GM19463 (cell line): ENCODE measurements at regions not wholly inside any gene's neighbourhood (a gene's known extent, or its start where the extent isn't known, plus 50 kb on each side); places are given as distances from the start of the nearest gene placed in this dataset.

ENCODE experiments used
- ATAC-seq: cut with Tn5 transposase; IDR thresholded peaks from one replicate; pipeline ENCODE4 v1.9.1; 2021; ENCODE audit warnings: mild to moderate bottlenecking, moderate library complexity; ENCODE audit not compliant: unreplicated experiment

GRCh38 chr1:14031461-14031860, 331.5 kb downstream of the PRDM2 start:
- no peak for ATAC-seq

GRCh38 chr1:14034506-14034905, 334.5 kb downstream of the PRDM2 start:
- no peak for ATAC-seq

DNA sequence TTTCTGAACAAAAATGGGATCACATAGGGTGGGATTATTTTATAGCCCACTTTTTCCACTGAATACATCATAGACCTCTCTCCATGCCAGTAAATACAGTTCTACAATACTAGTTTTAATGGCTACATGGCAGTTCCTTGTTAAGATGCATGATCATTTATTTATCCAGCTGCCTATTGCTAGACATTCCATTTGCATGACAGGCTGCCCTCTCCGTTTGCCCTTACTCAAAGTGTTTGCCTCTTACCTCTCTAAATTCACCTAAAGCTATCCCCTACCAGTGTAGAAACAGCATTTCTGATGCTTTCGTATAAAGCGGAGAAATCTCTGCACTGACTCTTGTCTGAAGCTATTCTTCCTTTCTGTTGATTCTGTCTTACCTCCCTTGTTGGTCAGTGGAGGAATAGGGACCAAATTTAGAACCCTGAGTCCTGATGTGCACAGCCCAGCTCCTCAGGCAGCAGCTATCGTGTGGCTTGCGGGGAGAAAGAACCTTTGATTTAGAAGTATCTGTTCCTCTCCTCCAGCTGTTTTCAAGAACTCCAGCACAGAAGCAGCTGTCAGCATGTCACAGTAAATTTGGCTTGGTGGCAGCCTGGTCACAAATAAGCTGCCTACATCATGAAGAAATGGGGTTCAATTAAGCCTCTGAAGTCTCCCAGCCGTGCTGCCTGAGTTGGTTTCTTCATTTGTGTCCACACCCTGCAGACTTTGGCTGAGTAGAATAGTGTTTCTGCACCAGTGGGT, 337.3 kb downstream of the PRDM2 start:
- ATAC-seq, result no peak

DNA sequence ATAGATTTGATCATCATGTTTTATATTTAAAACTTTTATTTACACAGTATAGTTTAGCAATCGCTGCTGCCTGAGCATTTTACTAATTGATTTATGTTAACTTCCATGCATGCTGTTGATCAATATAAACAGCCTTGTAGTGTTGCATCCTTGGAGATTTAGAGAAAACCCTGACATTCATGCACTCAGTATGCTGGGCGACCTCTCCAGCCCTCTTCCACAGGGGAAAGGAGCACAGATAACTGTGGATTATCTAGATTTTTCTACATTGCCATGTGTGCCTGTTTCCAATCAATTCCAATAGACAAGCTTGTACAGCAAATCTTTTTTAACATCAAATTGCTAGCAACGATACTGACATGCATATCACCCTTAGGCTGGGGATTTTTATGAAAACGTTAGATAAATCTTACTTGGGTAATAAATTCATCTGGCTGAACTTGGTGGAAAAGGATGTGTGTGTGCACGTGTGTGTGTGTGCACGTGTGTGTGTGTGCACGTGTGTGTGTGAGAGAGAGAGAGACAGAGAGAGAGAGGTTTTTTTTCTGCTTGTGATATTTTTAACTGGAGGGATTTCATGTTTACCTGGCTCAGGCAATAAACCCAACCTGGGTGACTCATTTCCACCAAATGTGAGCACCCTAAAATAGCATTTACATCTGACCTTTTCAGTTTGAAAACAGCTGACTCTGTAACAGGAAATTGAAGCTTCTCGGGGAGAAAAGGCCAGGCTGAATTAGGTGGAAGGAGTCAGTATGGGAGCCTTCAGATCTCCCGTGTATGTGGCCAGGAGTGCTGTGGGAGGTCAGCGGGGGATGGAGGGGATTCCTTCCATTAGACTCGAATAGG, 339.8 kb downstream of the PRDM2 start:
- ATAC-seq, result no peak

GRCh38 chr1:14049965-14050364, 350.0 kb downstream of the PRDM2 start:
- ATAC-seq, result no peak

GRCh38 chr1:14055442-14056223, 355.6 kb downstream of the PRDM2 start:
- ATAC-seq, result no peak

DNA sequence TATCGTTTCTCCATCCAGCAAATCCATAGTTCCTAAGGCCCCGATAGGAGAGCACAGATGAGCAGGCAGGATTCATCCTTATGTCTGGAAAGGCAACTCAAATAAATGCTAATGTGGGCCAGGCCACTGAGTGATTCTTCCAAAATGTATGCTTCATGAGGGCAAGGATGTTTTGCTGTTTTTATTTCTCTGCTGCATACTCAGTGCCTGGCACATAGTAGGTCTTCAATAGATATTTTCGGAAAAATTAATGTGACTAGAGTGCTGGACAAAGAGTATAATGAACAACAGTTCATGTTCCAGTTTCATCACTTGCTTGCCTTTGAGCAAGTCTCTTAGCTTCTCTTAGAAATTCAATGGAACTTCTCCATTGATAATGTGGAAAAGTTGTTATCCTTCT, 357.7 kb downstream of the PRDM2 start:
- ATAC-seq, result no peak

DNA sequence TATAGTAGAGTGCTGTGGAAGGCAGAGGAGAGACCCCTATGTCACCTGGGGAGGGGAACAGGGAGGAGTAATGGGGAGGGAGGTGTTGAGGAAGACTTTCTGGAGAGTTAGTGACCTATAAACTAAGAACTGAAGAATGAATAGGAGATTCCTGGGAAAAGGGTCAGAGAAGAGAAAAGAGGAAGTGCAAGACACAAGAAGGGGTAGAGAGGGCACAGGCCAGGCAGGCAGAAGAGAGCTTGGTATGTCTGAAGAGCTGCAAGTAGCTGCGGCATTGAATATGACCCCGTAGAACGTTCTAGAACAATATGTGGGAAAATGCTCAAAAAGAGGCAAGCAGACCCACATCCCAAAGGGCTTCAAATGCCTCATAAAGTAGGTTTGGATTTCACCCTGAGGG, 361.2 kb downstream of the PRDM2 start:
- no peak for ATAC-seq

- ATAC-seq, result no peak
Measured at GRCh38 chr1:14061722-14062121, 361.7 kb downstream of the PRDM2 start.

- ATAC-seq, result no peak
Measured at GRCh38 chr1:14062669-14063068, 362.7 kb downstream of the PRDM2 start.

GRCh38 chr1:14064649-14065442, 364.9 kb downstream of the PRDM2 start:
- ATAC-seq, result no peak

DNA sequence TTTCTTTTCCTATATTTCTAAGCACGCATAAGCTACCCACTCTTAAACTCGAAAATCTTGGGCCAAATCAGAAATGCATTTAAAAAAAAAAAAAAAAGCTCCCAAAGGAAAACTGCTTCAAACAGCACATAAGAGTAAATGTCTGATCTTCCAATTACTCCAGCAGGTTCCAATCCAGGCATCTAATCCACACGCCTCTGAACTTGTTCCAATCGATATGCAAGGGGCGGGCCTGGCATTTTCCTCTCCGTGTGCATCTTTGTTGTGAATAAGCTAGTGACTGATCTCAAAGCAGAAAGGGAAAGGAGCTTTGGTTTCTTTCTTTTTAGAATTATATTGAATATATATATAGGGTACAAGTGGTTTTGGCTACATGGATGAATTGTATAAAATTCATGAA, 365.5 kb downstream of the PRDM2 start:
- ATAC-seq, result no peak

DNA sequence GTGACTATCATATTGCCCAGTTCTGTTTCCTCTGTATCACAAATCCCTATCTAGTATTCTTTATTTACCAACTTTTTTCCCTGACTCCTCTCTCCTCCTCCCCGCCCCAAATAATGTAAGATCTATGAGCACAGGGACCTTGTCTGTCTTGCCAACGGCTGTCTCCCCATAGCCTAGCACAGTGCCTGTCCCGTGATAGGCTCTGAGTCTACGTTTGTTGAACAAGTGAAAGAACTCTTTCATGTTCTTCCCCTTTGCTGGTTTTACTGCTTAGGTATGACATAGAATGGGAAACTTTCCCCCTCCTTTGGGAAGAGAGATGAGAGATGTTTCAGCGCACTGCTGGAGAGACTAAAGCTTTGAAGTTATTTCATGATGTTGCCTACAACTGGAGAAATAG, 367.0 kb downstream of the PRDM2 start:
- no peak for ATAC-seq

DNA sequence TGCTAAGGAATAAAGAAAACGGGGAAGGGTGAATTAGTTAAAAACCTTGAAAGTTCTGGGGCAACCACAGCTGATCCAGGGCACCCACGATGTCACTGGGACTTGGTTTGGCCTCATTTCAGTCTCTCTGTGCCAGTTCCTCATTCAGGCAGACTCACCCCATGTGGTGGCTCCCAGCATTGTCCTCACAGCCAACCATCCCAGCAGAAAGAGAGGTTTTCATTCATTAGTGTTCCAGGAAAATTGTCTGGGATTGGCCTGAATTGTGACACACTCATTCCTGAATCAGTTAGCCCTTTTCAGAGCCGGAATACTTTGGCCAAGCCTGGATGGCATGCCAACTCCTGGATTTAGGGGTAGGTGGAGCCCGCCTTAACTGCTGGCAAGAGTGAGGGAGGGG, 367.7 kb downstream of the PRDM2 start:
- ATAC-seq, result no peak

DNA sequence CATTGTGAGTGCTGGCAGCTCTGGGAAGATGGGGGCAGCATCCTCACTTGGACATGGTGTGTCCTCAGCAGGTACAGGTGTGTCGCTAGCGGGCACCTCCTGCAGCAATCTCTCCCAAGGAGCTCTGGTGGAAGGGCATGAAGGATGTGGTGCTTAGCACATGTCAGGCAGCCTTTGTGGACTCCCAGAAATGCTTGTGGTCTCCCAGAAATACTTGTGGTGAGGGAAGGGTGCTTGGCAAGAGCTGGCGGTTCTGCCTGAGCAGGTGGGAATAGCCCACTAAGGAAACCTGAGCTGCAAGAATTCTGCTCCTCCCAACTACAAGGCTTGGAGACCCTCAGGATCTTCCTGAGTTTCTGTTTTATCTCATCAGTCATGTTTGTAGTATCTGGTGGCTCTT, 371.6 kb downstream of the PRDM2 start:
- ATAC-seq, result no peak

GRCh38 chr1:14080653-14081052, 380.7 kb downstream of the PRDM2 start:
- ATAC-seq, result no peak

GRCh38 chr1:14082331-14082730, 382.3 kb downstream of the PRDM2 start:
- no peak for ATAC-seq

GRCh38 chr1:14083277-14083676, 383.3 kb downstream of the PRDM2 start:
- ATAC-seq, result no peak

DNA sequence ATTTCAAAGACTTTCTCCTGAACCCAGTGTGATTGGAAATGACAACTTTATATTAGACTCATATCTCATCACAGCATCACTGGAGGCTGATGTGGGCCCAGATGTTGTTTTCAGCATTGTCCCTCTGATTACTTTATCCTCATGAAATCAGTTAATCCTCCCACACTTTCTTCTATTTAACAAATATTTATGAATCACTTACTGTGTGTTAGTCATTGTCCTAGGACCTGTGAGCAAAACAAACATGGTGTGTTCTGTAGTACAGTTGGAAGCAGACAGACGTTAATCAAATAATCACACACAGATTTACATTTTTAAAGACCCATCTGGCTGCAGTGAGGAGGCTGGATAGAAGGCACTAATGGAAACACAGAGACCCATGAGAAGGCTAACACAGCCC, 383.7 kb downstream of the PRDM2 start:
- no peak for ATAC-seq

GRCh38 chr1:14090062-14090461, 390.1 kb downstream of the PRDM2 start:
- ATAC-seq, result no peak

- no peak for ATAC-seq
Measured at GRCh38 chr1:14090531-14090930, 390.5 kb downstream of the PRDM2 start.
